ENCODE measurements at regions not wholly inside any gene's neighbourhood (a gene's known extent, or its start where the extent isn't known, plus 50 kb on each side); places are given as distances from the start of the nearest gene placed in this dataset.

DNA sequence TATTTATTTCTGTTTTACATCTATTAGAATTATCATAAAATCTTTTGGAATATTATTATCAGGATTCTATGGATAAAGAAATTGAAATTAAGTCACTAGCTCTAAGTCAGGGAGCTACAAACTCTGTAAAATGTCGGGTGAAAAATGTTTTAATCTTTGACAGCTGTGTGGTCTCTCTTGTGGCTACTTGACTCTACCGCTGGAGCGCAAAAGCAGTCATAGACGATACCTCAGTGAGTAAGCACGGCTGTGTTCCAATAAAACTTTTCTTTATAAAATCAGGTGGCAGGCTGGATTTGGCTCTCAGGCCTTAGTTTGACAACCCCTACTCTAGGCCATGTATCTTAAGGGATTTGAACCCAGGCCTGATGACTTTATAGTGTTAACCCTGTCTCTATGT is 88.5 kb upstream of the PFN2 start:
- Mint-ChIP-seq H3K27ac (no peak overlapping the region), H3K36me3 (no peaks in the 10 kb centered on the region), H3K9me3 (no peaks in the 10 kb centered on the region)
- ATAC-seq (no peak), DNase-seq (ENCODE audit: low spot score in 2 of 2) (no peak)

DNA sequence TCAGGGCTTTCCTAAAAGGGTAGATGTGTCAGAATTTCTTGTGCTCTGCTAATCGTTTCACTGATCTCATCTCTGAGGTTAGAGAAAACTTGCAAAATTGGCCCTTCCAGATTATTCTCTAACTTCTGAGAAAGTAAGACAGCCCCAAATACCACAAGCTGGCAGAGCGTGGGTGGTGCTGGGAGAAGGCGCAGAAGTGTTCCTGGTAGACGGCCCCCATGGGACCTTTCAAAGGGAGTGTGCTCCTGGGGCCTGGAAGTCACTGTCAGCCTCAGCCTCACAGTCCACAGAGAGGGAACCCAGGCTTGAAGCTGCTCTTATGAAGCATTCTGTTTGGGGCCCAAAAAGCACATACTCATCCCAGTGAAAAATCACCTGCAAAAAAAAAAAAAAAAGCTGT is 86.5 kb upstream of the PFN2 start:
- Mint-ChIP-seq H3K27ac (peak overlapping the region in 1 of 2 donors; percentile 18), H3K9me3 (no peaks in the 10 kb centered on the region), H3K36me3 (no peaks in the 10 kb centered on the region)
- ATAC-seq, result no peak
- DNase-seq (ENCODE audit: low spot score in 2 of 2), result no peak

DNA sequence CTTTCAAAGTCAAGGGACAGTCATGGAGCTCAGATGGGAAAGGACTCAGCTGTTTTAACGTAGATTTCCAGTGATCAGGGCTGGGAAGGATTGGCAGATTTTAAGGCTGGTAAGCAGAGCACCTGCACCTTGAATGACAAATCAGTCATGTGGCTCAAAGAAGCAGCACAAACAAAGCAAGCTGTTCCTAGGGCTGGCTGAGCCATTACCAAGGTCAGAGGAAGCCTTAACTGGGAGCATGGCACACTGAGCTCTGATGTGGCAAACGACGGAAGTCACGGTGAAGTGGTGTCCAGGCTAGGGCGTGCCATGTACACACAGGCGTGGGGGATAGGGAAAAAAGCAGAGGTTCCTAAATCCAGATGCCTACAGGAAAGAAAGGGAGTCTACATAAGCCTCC is 84.6 kb upstream of the PFN2 start:
- Mint-ChIP-seq H3K27ac (no peak overlapping the region), H3K9me3 (no peaks in the 10 kb centered on the region), H3K36me3 (no peaks in the 10 kb centered on the region)
- no peak for ATAC-seq
- DNase-seq (ENCODE audit: low spot score in 2 of 2), result no peak

DNA sequence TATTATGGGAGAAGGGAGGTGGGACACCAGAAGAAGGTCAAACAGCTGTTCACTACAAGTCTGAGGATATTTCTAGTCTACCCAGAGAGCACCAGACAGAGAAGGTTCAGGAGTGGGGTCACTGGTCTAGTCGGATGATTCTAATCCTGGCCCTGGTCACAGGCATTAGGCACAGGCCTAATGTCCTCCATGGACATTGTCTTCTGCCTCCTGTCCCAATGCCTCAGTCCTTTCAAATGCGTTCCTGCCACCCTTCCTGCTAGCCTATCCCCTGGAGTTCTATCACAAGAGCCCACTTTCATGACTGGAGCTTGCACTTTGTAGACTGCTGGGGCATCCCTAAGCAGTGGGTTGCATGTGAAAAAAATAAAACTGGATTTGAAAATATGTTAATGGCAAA is 83.9 kb upstream of the PFN2 start:
- H3K36me3 Mint-ChIP-seq, result no peaks in the 10 kb centered on the region
- ATAC-seq (no peak), DNase-seq (ENCODE audit: low spot score in 2 of 2) (no peak)
- no peaks in the 10 kb centered on the region for H3K9me3 Mint-ChIP-seq
- H3K27ac Mint-ChIP-seq, result no peak overlapping the region

DNA sequence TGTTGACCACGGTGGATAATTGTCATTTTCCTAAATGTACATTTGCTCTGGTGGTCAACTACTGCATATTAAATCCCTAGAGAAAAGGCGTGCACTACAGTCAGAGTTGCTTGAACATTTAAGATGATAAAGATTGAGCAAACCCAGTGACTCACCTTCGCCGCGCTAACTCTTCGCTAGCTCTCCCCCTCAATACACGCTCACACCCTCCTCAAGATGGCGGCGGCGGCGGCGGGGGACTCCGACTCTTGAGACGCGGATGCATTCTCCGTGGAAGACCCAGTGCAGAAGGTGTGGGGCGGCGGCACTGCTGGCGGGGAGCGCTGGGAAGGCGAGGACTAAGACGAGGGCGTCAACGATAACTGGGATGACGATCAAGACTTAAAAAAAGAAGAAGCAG is 79.8 kb upstream of the PFN2 start:
- no peak for ATAC-seq
- Mint-ChIP-seq H3K27ac (no peak overlapping the region), H3K9me3 (no peaks in the 10 kb centered on the region), H3K36me3 (no peaks in the 10 kb centered on the region)
- no peak for DNase-seq (ENCODE audit: low spot score in 2 of 2)

DNA sequence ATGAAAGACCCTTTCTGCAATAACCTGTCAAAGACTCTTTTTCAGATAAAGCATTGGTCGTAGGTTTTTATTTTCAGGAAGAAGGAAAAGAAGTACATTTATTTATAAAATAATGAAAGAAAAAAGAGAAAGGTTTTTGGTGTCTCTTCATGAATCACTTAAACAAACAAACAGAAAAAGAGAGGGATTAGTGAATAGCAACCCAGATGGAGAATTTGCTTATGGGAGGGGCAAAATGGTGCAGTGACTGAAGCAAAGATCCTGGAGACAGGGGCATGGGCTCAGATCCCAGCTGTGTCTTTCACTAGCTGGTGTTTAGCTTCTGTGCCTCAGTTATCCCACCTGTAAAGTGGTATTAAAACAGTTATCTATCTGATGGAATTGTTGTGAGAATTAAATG is 78.6 kb upstream of the PFN2 start:
- ATAC-seq (no peak), DNase-seq (ENCODE audit: low spot score in 2 of 2) (no peak)
- H3K9me3 Mint-ChIP-seq, result no peaks in the 10 kb centered on the region
- H3K36me3 Mint-ChIP-seq, result no peaks in the 10 kb centered on the region
- no peak overlapping the region for H3K27ac Mint-ChIP-seq

DNA sequence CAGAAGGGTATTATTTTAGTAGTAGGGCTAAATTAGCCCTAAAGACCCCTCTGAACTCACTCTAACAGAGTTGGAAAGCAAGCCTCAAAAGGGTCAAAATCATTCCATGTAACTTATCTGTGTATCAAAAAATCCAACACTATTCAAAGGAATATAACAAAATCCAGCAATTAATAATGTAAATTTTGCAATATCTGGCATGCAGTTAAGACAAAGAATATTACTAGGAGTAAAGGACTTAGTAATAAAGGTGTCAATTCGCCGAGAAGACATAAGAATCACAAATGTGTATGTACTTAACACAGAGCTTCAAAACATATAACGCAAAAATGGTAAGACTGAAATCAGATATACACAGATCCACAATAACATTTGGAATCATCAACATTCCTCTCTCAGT is 71.2 kb upstream of the PFN2 start:
- Mint-ChIP-seq H3K9me3 (peaks cover 6% of the 10 kb centered on the region in 2 donors), H3K27ac (no peak overlapping the region), H3K36me3 (peaks cover 0 to 13% of the 10 kb centered on the region in 2 donors)
- ATAC-seq (no peak), DNase-seq (ENCODE audit: low spot score in 2 of 2) (no peak)

DNA sequence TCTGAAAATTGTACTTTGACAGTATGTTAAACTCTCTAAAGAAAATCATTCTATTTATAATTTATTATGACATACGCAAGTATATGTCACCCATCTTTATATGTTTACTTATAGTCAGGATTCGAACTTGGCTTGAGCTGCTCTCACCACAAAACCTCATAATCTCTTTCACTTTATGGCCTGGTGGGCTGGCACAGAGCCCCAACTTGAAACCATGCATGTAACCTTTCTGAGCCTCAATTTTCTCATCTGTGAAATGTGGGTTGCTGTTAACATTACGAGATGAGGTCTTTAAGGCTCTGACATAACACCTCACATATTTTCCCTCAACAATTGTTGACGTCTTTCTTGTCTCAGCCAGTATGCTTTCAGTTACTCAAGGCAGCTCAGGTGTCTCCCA is 69.4 kb upstream of the PFN2 start:
- no peak for ATAC-seq
- DNase-seq (ENCODE audit: low spot score in 2 of 2), result no peak
- Mint-ChIP-seq H3K9me3 (peaks cover 6% of the 10 kb centered on the region in 2 donors), H3K27ac (no peak overlapping the region), H3K36me3 (peaks cover 0 to 13% of the 10 kb centered on the region in 2 donors)

DNA sequence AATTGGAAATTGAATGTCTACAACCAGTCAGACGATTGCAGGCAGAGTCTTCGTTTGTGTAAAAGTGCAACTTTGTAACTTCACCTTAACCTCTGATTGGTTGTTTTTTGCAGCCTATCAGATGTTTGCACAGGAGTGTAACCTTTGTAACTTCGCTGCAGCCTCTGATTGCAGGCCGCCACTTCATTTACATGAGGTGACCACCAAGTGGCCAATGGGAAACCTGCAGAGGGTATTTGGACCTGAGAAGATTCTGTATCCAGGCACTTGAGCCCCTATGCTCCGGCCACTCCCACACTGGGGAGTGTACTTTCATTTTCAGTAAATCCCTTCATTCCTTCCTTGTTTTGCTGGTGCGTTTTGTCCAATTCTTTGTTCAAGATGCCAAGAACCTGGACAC is 68.1 kb upstream of the PFN2 start:
- H3K36me3 Mint-ChIP-seq, result peaks cover 0 to 13% of the 10 kb centered on the region in 2 donors
- no peak overlapping the region for H3K27ac Mint-ChIP-seq
- ATAC-seq (no peak), DNase-seq (ENCODE audit: low spot score in 2 of 2) (no peak)
- peaks cover 6% of the 10 kb centered on the region in 2 donors for H3K9me3 Mint-ChIP-seq

DNA sequence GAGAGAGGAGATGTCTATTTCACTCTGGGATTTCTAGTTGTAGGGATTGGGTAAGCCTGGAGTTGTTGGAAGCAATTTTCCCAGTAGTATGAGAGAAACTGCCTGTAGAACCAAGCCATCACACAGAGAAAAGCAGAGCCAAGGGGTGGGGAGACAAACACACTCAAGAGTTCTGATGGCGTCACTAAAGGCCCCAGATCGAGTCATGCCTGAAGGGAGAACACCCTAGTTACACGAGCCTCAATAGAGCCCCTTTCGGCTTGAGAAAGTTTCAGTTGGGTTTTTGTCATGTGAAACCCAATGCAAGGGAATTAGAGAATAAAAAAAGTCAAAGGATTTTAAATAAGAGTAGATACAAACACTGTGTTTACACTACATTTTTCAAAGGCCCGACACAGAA is 66.1 kb upstream of the PFN2 start:
- no peak overlapping the region for H3K27ac Mint-ChIP-seq
- ATAC-seq, result no peak
- DNase-seq (ENCODE audit: low spot score in 2 of 2), result no peak
- peaks cover 6% of the 10 kb centered on the region in 2 donors for H3K9me3 Mint-ChIP-seq
- peaks cover 0 to 13% of the 10 kb centered on the region in 2 donors for H3K36me3 Mint-ChIP-seq

DNA sequence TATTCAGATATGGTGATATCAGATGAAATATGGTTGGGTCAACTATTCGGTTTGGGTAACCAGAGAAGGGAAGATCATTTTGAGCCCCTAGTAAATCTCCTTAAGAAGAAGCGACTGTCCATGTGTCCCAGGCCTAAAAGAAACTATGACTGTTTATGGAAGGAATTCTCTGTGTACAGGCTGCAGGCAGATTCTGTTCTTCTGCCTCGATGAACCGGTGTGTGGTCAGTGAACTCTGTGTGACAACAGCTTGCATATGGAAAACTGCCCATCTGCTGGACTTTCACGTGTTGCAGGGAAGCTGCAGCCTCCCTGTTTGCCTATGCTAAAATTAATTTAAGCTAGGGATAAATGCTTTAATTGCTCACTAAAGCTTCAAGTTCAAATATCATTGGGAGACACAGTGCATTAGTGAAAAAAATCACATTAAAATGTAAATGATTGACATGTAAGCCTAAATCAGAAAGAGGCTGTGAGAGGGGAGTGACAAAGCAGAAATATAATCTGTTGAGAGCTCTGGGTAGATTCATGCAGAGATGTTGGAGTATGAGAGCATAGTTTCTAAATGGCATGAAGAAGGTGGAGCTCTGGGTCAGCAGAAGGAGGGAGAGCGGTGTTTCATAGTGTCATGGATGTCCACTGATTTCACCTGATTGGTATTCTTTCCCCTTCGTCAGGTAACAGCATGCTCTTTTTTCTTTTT is 65.4 kb upstream of the PFN2 start:
- H3K27ac Mint-ChIP-seq, result no peak overlapping the region
- no peak for ATAC-seq
- H3K36me3 Mint-ChIP-seq, result peaks cover 0 to 6% of the 10 kb centered on the region in 2 donors
- H3K9me3 Mint-ChIP-seq, result peaks cover under 1% of the 10 kb centered on the region in 2 donors
- no peak for DNase-seq (ENCODE audit: low spot score in 2 of 2)

DNA sequence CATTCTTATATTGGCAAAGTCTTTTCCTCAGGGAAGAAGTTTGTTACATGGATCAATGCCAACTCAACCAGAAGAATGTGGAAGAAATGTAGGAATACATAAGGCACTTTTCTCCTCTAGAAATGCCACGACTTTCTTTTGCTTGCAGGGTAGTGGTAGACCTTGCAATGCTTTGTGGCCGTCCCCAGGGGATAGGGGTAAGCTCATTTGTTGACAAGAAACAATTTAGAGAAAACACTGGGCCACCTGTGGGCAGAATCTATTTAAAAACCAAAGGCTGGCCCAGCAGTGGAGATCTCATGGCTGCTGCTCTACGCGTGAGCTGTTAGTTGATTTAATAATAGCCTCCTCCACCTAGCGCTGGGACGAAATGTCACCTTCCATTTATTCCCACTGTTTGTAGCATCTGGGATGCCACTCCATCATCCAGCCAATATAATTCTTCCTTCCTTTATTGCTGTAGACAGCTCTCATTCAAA is 64.6 kb upstream of the PFN2 start:
- Mint-ChIP-seq H3K9me3 (no peaks in the 10 kb centered on the region), H3K36me3 (no peaks in the 10 kb centered on the region), H3K27ac (no peak overlapping the region)
- DNase-seq (ENCODE audit: low spot score in 2 of 2) (no peak), ATAC-seq (no peak)

DNA sequence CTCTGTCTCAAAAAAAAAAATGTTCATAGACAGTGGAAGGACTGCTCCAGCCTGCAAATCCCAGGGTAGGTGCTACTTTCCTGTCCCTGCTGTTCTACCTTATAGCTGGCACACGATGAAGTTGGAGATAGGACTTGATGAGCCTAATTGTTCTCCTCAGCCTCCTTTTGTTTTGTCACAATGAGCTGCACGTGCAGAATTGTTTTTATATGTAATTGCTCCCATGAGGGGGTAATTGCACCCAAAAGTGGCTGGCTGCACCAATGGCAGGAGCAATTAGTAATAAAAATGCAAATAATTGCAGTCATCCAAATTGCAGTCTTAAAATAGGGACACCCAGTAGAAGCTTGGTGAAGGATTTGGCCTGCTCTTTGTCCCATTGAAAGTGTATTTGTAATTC is 63.0 kb upstream of the PFN2 start:
- no peaks in the 10 kb centered on the region for H3K9me3 Mint-ChIP-seq
- H3K36me3 Mint-ChIP-seq, result no peaks in the 10 kb centered on the region
- ATAC-seq (no peak), DNase-seq (ENCODE audit: low spot score in 2 of 2) (no peak)
- no peak overlapping the region for H3K27ac Mint-ChIP-seq

DNA sequence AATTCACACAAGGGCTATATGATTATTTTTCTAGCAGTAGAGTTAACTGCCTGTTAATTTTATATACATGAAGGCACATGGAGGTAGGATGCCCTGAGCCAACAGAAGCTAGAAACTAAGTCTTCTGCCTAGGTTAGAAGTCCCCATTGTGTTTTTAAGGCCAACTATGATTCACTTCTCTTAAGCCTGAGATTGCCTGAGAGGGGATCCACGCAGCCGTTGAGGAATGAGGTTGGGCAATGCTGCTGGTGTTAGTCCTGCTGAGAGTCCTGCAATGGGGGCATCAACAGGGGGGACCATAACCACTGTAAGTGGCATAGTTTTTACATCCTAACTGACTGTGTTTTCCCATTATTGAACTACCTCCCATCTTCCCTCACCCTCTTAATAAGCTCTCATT is 60.1 kb upstream of the PFN2 start:
- no peak for ATAC-seq
- Mint-ChIP-seq H3K9me3 (no peaks in the 10 kb centered on the region), H3K27ac (no peak overlapping the region), H3K36me3 (no peaks in the 10 kb centered on the region)
- DNase-seq (ENCODE audit: low spot score in 2 of 2), result no peak

DNA sequence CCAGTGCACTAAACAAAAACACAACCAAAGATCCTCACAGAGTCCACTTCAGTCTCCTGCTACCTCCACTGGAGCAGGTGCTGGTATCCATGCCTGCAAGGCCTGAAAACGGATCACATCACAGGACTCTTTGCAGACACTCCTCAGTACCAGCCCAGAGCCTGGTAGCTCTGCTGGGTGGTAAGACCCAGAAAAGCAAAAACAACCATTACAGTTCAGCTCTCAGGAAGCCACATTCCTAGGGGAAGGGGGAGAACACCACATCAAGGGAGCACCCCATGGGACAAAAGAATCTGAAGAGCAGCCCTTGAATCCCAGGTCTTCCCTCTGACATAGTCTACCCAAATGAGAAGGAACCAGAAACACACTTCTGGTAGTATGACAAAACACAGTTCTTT is 52.5 kb upstream of the PFN2 start:
- DNase-seq (ENCODE audit: low spot score in 2 of 2), result no peak
- ATAC-seq, result no peak
- Mint-ChIP-seq H3K9me3 (peaks cover 9 to 19% of the 10 kb centered on the region in 2 donors), H3K27ac (no peak overlapping the region), H3K36me3 (peaks cover 9 to 13% of the 10 kb centered on the region in 2 donors)

DNA sequence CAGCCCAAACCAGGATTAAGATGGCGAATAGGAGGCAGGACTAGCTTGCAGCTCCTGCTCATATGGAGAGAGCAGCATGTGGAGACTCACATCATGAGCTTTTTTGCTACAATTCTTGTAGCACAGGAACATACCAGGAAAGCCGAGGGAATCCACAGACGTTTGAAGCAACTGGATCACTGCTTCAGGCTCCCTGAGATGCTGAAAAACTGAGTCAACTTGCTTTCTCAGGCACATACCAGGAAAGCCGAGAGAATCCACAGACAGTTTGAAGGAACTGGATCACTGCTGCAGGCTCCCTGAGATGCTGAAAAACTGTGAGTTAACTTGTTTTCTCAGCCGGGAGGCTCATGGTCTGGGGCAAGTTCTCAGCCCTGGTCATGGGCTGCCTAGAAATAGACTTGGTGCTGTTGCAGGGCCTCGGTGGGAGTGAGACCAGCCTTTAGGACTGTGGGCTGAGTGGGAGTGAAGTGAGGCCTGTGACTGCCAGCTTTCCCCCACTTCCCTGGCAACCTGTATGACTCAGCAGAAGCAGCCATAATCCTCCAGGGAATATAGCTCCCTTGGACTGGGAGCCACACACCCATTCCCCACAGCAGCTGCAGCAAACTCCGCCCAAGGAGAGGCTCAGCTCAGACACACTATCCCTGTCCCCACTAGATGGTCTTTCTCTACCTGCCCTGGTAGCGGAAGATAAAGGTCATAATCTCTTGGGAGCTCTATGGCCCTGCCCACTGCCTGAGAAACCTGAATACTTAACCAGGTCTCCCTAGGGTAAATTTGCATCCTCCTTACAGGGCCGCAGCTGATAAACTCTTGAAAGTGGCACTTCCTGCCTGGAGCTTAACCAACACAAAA is 51.9 kb upstream of the PFN2 start:
- DNase-seq (ENCODE audit: low spot score in 2 of 2) (no peak), ATAC-seq (no peak)
- H3K27ac Mint-ChIP-seq, result no peak overlapping the region
- peaks cover 9 to 19% of the 10 kb centered on the region in 2 donors for H3K9me3 Mint-ChIP-seq
- peaks cover 9 to 13% of the 10 kb centered on the region in 2 donors for H3K36me3 Mint-ChIP-seq

DNA sequence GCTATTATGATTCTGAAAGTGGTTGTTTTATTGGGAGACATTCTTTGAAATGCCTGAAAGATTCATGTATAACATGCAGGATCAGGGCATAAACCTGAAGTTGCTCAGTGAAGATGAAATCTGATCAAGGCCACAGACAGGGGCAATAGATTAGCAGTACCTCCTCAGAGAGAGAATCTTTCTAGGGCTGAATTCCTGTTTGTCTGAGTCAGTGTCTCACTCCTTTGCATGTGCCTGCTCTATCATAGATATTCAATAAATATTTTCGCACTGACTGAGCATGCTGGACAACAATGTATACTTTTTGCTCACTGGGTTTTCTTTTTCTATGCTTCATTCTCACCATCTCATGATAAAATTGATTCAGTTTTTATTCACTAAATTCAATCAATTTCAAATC is 49.8 kb upstream of the PFN2 start:
- Mint-ChIP-seq H3K36me3 (peaks cover 9 to 13% of the 10 kb centered on the region in 2 donors), H3K27ac (no peak overlapping the region), H3K9me3 (peaks cover 9 to 19% of the 10 kb centered on the region in 2 donors)
- DNase-seq (ENCODE audit: low spot score in 2 of 2) (no peak), ATAC-seq (no peak)
